ENCODE measurements at regions not wholly inside any gene's neighbourhood (a gene's known extent, or its start where the extent isn't known, plus 50 kb on each side); places are given as distances from the start of the nearest gene placed in this dataset.

- Histone ChIP-seq H3K23ac (ENCODE audit: low read length) (no peak overlapping the region), H3K36me3 (ENCODE audit: control insufficient read depth, insufficient read depth, low read length) (no peaks in the 10 kb centered on the region), H2BK15ac (replicated peaks; ENCODE audit: low read depth) (no peak overlapping the region), H3K27ac (ENCODE audit: low read depth, low read length) (no peak overlapping the region), H3K27me3 (ENCODE audit: insufficient read depth, low read length, poor library complexity) (no peaks in the 10 kb centered on the region), H3K4me3 (ENCODE audit: low read length) (no peak overlapping the region), H2AK5ac (ENCODE audit: low read length) (no peak overlapping the region), H3K4me1 (ENCODE audit: control insufficient read depth, low read depth, low read length) (peaks cover 23% of the 10 kb centered on the region), H3K79me1 (ENCODE audit: low read length) (no peaks in the 10 kb centered on the region), H3K4ac (ENCODE audit: low read depth, low read length) (peak overlapping the region; percentile 88), H3K56ac (ENCODE audit: low read length) (peak overlapping the region; percentile 17), H3K9ac (ENCODE audit: low read length) (no peak overlapping the region), H3K4me2 (ENCODE audit: low read length) (no peak overlapping the region), H2BK5ac (ENCODE audit: low read length) (no peak overlapping the region), H3K18ac (ENCODE audit: low read length) (peak overlapping the region; percentile 72), H4K8ac (ENCODE audit: low read depth, low read length) (no peak overlapping the region), H2BK120ac (ENCODE audit: low read depth, low read length) (peak overlapping the region; percentile 47), H3K79me2 (ENCODE audit: control insufficient read depth, insufficient read depth, low read length) (no peaks in the 10 kb centered on the region), H4K5ac (ENCODE audit: low read length) (no peak overlapping the region)
- peak; percentile 90 for DNase-seq
- WGBS (ENCODE audit: extremely low coverage, insufficient coverage, low lambda C conversion rate) = no CpG with 5 or more reads among the region's 4 CpGs
Observed at GRCh38 chr10:63711361-63711760, 190.2 kb downstream of the REEP3 start.

DNA sequence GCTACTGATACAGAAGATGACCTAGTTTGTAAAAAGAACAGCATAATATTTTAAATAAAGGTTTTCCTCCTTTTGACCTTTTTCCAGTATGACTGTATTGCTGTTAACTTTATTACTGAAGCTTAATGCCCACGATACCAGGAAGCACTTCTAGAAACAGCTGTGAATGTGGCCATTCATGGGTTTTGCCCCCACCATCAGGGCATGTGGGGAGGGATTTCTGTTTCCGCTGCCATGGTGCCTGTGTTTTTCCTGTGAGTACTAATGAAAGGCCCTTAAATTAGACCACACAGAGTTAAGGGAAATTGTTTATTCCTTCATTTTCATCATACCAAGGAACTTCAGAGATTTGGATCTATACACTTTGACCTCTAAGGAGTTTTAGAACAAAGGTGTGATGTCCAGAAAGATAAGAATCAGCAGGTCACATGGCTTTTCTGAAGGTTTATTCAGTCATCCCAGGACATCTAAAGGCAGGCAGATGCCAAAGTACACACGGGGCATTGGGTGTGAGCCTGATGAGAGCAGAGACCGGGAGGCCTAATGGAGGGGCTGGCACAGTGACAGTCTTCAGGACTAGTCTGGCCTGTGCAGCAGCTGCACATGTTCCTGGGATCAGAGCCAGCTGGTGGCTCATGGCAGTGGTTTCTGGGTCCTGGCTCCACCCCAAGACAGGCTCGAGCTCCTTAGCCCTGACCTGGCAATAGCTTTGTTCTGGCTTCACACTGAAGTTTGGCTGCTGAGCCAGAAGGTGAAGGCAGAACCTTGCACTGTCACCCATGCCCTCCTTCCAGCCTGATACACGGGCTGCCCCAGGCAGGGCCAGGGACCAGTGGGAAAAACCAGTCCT is 190.9 kb downstream of the REEP3 start:
- H2AK5ac ChIP-seq (ENCODE audit: low read length) = peak overlapping the region; percentile 54
- no peaks in the 10 kb centered on the region for H3K79me1 ChIP-seq (ENCODE audit: low read length)
- H4K5ac ChIP-seq (ENCODE audit: low read length) = no peak overlapping the region
- no peaks in the 10 kb centered on the region for H3K36me3 ChIP-seq (ENCODE audit: control insufficient read depth, insufficient read depth, low read length)
- WGBS (ENCODE audit: extremely low coverage, insufficient coverage, low lambda C conversion rate) = no CpG with 5 or more reads among the region's 6 CpGs
- H3K79me2 ChIP-seq (ENCODE audit: control insufficient read depth, insufficient read depth, low read length) = no peaks in the 10 kb centered on the region
- H3K9ac ChIP-seq (ENCODE audit: low read length) = peak overlapping the region; percentile 32
- H2BK15ac ChIP-seq (replicated peaks; ENCODE audit: low read depth) = peak overlapping the region; percentile 5
- peak overlapping the region; percentile 48 for H2BK120ac ChIP-seq (ENCODE audit: low read depth, low read length)
- H4K8ac ChIP-seq (ENCODE audit: low read depth, low read length) = no peak overlapping the region
- H3K4me2 ChIP-seq (ENCODE audit: low read length) = no peak overlapping the region
- H3K4me3 ChIP-seq (ENCODE audit: low read length) = no peak overlapping the region
- H3K27ac ChIP-seq (ENCODE audit: low read depth, low read length) = peak overlapping the region; percentile 79
- H3K27me3 ChIP-seq (ENCODE audit: insufficient read depth, low read length, poor library complexity) = no peaks in the 10 kb centered on the region
- H2BK5ac ChIP-seq (ENCODE audit: low read length) = peak overlapping the region; percentile 95
- H3K4me1 ChIP-seq (ENCODE audit: control insufficient read depth, low read depth, low read length) = peaks cover 23% of the 10 kb centered on the region
- H3K18ac ChIP-seq (ENCODE audit: low read length) = peak overlapping the region; percentile 89
- peak overlapping the region; percentile 85 for H3K4ac ChIP-seq (ENCODE audit: low read depth, low read length)
- peak; percentile 33 for DNase-seq
- H3K56ac ChIP-seq (ENCODE audit: low read length) = peak overlapping the region; percentile 81
- peak overlapping the region; percentile 35 for H3K23ac ChIP-seq (ENCODE audit: low read length)

GRCh38 chr10:63712717-63713115 is 191.5 kb downstream of the REEP3 start:
- Histone ChIP-seq H3K79me2 (ENCODE audit: control insufficient read depth, insufficient read depth, low read length) (no peaks in the 10 kb centered on the region), H3K4me3 (ENCODE audit: low read length) (no peak overlapping the region), H3K27ac (ENCODE audit: low read depth, low read length) (peak overlapping the region; percentile 79), H2BK15ac (replicated peaks; ENCODE audit: low read depth) (peak overlapping the region; percentile 5), H3K36me3 (ENCODE audit: control insufficient read depth, insufficient read depth, low read length) (no peaks in the 10 kb centered on the region), H2AK5ac (ENCODE audit: low read length) (peak overlapping the region; percentile 49), H3K4me1 (ENCODE audit: control insufficient read depth, low read depth, low read length) (peaks cover 21% of the 10 kb centered on the region), H3K56ac (ENCODE audit: low read length) (peak overlapping the region; percentile 81), H3K27me3 (ENCODE audit: insufficient read depth, low read length, poor library complexity) (no peaks in the 10 kb centered on the region), H3K18ac (ENCODE audit: low read length) (peak overlapping the region; percentile 89), H3K4ac (ENCODE audit: low read depth, low read length) (peak overlapping the region; percentile 85), H2BK5ac (ENCODE audit: low read length) (peak overlapping the region; percentile 95), H3K23ac (ENCODE audit: low read length) (peak overlapping the region; percentile 35), H4K8ac (ENCODE audit: low read depth, low read length) (no peak overlapping the region), H4K5ac (ENCODE audit: low read length) (no peak overlapping the region), H2BK120ac (ENCODE audit: low read depth, low read length) (peak overlapping the region; percentile 48), H3K9ac (ENCODE audit: low read length) (peak overlapping the region; percentile 32), H3K79me1 (ENCODE audit: low read length) (no peaks in the 10 kb centered on the region), H3K4me2 (ENCODE audit: low read length) (no peak overlapping the region)
- WGBS (ENCODE audit: extremely low coverage, insufficient coverage, low lambda C conversion rate) = no CpG with 5 or more reads among the region's 1 CpG
- no peak for DNase-seq

- Histone ChIP-seq H3K4me1 (ENCODE audit: control insufficient read depth, low read depth, low read length) (peaks cover 21% of the 10 kb centered on the region), H4K8ac (ENCODE audit: low read depth, low read length) (no peak overlapping the region), H3K27me3 (ENCODE audit: insufficient read depth, low read length, poor library complexity) (no peaks in the 10 kb centered on the region), H4K5ac (ENCODE audit: low read length) (no peak overlapping the region), H3K23ac (ENCODE audit: low read length) (no peak overlapping the region), H2AK5ac (ENCODE audit: low read length) (no peak overlapping the region), H3K27ac (ENCODE audit: low read depth, low read length) (peak overlapping the region; percentile 70), H3K36me3 (ENCODE audit: control insufficient read depth, insufficient read depth, low read length) (no peaks in the 10 kb centered on the region), H3K18ac (ENCODE audit: low read length) (peak overlapping the region; percentile 65), H2BK5ac (ENCODE audit: low read length) (peak overlapping the region; percentile 96), H3K4me2 (ENCODE audit: low read length) (no peak overlapping the region), H3K56ac (ENCODE audit: low read length) (peak overlapping the region; percentile 66), H3K4me3 (ENCODE audit: low read length) (no peak overlapping the region), H2BK120ac (ENCODE audit: low read depth, low read length) (peak overlapping the region; percentile 97), H3K79me2 (ENCODE audit: control insufficient read depth, insufficient read depth, low read length) (no peaks in the 10 kb centered on the region), H3K9ac (ENCODE audit: low read length) (peak overlapping the region; percentile 23), H3K4ac (ENCODE audit: low read depth, low read length) (peak overlapping the region; percentile 73), H3K79me1 (ENCODE audit: low read length) (no peaks in the 10 kb centered on the region), H2BK15ac (replicated peaks; ENCODE audit: low read depth) (no peak overlapping the region)
- no CpG with 5 or more reads among the region's 7 CpGs for WGBS (ENCODE audit: extremely low coverage, insufficient coverage, low lambda C conversion rate)
- DNase-seq = peak; percentile 98
Observed at GRCh38 chr10:63713191-63714144, 192.3 kb downstream of the REEP3 start.

- Histone ChIP-seq H3K4me1 (ENCODE audit: control insufficient read depth, low read depth, low read length) (peaks cover 15% of the 10 kb centered on the region), H2AK5ac (ENCODE audit: low read length) (no peak overlapping the region), H2BK5ac (ENCODE audit: low read length) (no peak overlapping the region), H2BK15ac (replicated peaks; ENCODE audit: low read depth) (peak overlapping the region; percentile 42), H3K79me2 (ENCODE audit: control insufficient read depth, insufficient read depth, low read length) (no peaks in the 10 kb centered on the region), H3K4ac (ENCODE audit: low read depth, low read length) (no peak overlapping the region), H3K27ac (ENCODE audit: low read depth, low read length) (no peak overlapping the region), H3K4me2 (ENCODE audit: low read length) (no peak overlapping the region), H2BK120ac (ENCODE audit: low read depth, low read length) (no peak overlapping the region), H3K79me1 (ENCODE audit: low read length) (no peaks in the 10 kb centered on the region), H3K9ac (ENCODE audit: low read length) (no peak overlapping the region), H4K8ac (ENCODE audit: low read depth, low read length) (no peak overlapping the region), H3K4me3 (ENCODE audit: low read length) (no peak overlapping the region), H4K5ac (ENCODE audit: low read length) (no peak overlapping the region), H3K18ac (ENCODE audit: low read length) (no peak overlapping the region), H3K56ac (ENCODE audit: low read length) (no peak overlapping the region), H3K27me3 (ENCODE audit: insufficient read depth, low read length, poor library complexity) (no peaks in the 10 kb centered on the region), H3K23ac (ENCODE audit: low read length) (no peak overlapping the region), H3K36me3 (ENCODE audit: control insufficient read depth, insufficient read depth, low read length) (no peaks in the 10 kb centered on the region)
- DNase-seq = no peak
- no CpG with 5 or more reads among the region's 4 CpGs for whole genome bisulfite sequencing (ENCODE audit: extremely low coverage, insufficient coverage, low lambda C conversion rate)
Observed at GRCh38 chr10:63716016-63716580, 194.9 kb downstream of the REEP3 start.

All from mesendoderm (in vitro differentiated cells).